GM12873 (cell line): ENCODE measurements at regions not wholly inside any gene's neighbourhood (a gene's known extent, or its start where the extent isn't known, plus 50 kb on each side); places are given as distances from the start of the nearest gene placed in this dataset.

Source experiments
- CTCF ChIP-seq: IDR thresholded peaks from 2 replicates; pipeline ENCODE4 v1.5.1; 2012; ENCODE audit warnings: low read depth, mild to moderate bottlenecking, moderate library complexity, low read length, control low read depth; ENCODE audit not compliant: insufficient read depth; ENCODE audit errors: missing control alignments

- no peak for TF ChIP-seq CTCF
Measured at GRCh38 chr13:90270226-90270625, 1077.3 kb upstream of the MIR17HG start.

DNA sequence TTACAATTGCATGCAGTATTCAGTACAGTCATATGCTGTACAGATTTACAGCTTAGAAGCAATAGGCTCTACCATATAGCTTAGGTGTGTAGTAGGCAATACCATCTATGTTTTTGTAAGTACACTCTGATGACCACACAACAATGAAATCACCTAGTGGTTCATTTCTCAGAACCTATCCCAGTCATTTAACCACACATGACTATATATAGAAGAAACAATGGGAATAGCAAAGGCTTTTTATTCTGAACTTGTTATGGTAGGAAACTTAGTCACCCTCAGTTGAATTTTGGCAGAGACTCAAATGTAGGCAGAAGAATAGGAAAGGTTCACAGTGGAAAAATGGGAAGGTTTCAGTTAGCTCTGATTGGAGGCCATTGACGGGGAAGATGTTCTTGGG, 1075.1 kb upstream of the MIR17HG start:
- TF ChIP-seq CTCF = no peak

DNA sequence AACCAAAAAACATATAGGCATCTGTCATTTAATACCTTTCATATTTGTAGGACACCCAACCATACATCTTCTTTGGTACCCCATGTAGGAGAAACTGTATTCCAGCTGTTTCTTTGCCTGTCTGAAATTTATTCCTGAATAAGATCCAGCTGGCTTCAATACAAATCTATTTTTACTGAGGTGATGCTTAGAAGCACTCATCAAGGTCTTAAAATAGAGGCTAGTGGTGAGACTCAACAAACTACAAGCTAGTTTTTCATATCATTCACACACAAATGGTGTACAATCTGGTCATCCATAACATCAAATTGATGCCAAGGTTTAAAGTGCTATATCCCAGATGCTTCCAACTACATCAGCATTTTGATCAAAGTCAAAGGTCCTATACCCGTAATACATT, 1071.3 kb upstream of the MIR17HG start:
- TF ChIP-seq CTCF = no peak

GRCh38 chr13:90281709-90282108, 1065.8 kb upstream of the MIR17HG start:
- no peak for TF ChIP-seq CTCF

- TF ChIP-seq CTCF = no peak
Measured at GRCh38 chr13:90287521-90287920, 1060.0 kb upstream of the MIR17HG start.

- TF ChIP-seq CTCF = no peak
Measured at GRCh38 chr13:90293793-90294361, 1053.6 kb upstream of the MIR17HG start.

- no peak for TF ChIP-seq CTCF
Measured at GRCh38 chr13:90299238-90299637, 1048.2 kb upstream of the MIR17HG start.
